GM23248 (cell line): ENCODE measurements at regions not wholly inside any gene's neighbourhood (a gene's known extent, or its start where the extent isn't known, plus 50 kb on each side); places are given as distances from the start of the nearest gene placed in this dataset.

ENCODE experiments used
- EZH2 ChIP-seq: fragments of 200-600 bp; sonication (generic); IDR thresholded peaks from 2 replicates; pipeline ENCODE4 v1.6.1; 2018; ENCODE audit warnings: antibody characterized with exemption, mild to moderate bottlenecking; ENCODE audit not compliant: insufficient read depth, poor library complexity, severe bottlenecking
- EZH2phosphoT487 ChIP-seq: fragments of 200-600 bp; sonication (generic); IDR thresholded peaks from 2 replicates; pipeline ENCODE4 v1.6.1; 2018; ENCODE audit warnings: antibody characterized with exemption, moderate library complexity, mild to moderate bottlenecking, low read depth; ENCODE audit not compliant: insufficient read depth

GRCh38 chr18:3395466-3395865 is 54.5 kb upstream of the TGIF1 start:
- no peak for TF ChIP-seq EZH2
- TF ChIP-seq EZH2phosphoT487: no peak
